22Rv1 (cell line): ENCODE measurements at regions not wholly inside any gene's neighbourhood (a gene's known extent, or its start where the extent isn't known, plus 50 kb on each side); places are given as distances from the start of the nearest gene placed in this dataset.

Experiments used
- ZFX ChIP-seq: fragments of 450-650 bp; IDR thresholded peaks from 2 replicates; pipeline ENCODE4 v1.6.1; 2017; ENCODE audit warnings: antibody characterized with exemption, borderline replicate concordance
- TF ChIP-seq, protein P1 (sequence below): fragments of 450-650 bp; IDR thresholded peaks from 2 replicates; pipeline ENCODE4 v1.5.1; 2017; ENCODE audit warnings: mild to moderate bottlenecking

GRCh38 chr1:119225831-119226230 is 85.4 kb upstream of the WARS2 start:
- TF ChIP-seq, protein P1, sequence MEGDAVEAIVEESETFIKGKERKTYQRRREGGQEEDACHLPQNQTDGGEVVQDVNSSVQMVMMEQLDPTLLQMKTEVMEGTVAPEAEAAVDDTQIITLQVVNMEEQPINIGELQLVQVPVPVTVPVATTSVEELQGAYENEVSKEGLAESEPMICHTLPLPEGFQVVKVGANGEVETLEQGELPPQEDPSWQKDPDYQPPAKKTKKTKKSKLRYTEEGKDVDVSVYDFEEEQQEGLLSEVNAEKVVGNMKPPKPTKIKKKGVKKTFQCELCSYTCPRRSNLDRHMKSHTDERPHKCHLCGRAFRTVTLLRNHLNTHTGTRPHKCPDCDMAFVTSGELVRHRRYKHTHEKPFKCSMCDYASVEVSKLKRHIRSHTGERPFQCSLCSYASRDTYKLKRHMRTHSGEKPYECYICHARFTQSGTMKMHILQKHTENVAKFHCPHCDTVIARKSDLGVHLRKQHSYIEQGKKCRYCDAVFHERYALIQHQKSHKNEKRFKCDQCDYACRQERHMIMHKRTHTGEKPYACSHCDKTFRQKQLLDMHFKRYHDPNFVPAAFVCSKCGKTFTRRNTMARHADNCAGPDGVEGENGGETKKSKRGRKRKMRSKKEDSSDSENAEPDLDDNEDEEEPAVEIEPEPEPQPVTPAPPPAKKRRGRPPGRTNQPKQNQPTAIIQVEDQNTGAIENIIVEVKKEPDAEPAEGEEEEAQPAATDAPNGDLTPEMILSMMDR: no peak; the same call in 1 of the 2 replicates
- TF ChIP-seq ZFX: no peak
